ENCODE measurements at regions not wholly inside any gene's neighbourhood (a gene's known extent, or its start where the extent isn't known, plus 50 kb on each side); places are given as distances from the start of the nearest gene placed in this dataset.
"Not testable (repeated sequence)": the region's sequence is repeated elsewhere in the genome, so short reads cannot be mapped to it uniquely, and the experiment has no call there.

DNA sequence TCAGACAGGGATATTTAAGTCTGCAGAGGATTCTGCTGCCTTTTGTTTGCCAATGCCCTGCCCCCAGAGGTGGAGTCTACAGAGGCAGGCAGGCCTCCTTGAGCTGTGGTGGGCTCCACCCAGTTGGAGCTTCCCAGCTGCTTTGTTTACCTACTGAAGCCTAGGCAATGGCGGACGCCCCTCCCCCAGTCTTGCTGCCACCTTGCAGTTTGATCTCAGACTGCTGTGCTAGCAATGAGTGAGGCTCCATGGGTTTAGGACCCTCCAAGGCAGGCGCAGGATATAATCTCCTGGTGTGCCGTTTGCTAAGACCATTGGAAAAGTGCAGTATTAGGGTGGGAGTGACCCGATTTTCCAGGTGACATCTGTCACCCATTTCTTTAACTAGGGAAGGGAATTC lies 132.7 kb downstream of the UNC93B1 start:
- not testable (repeated sequence) for DNase-seq

DNA sequence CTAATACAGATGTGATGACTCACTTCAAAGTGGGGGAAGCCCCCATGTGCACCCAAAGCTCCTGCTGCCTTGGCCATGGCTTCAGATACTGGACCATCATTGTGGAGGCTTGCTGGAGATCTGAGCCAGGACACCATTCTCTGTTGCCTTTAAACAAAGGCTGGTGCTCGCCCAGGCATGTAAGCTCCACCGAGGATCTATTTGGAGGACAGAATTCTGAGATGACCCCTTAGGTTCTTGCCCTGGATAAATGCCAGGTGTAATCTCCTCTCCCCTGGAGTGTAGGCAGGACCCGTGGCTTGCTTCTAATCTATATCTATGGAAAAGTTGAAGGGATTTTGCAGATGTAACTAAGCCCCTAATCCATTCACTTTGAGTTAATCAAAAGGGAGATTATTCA lies 141.0 kb downstream of the UNC93B1 start:
- DNase-seq, result not testable (repeated sequence)

GRCh38 chr11:67859513-67860161 lies 144.3 kb downstream of the UNC93B1 start:
- not testable (repeated sequence) for DNase-seq

DNA sequence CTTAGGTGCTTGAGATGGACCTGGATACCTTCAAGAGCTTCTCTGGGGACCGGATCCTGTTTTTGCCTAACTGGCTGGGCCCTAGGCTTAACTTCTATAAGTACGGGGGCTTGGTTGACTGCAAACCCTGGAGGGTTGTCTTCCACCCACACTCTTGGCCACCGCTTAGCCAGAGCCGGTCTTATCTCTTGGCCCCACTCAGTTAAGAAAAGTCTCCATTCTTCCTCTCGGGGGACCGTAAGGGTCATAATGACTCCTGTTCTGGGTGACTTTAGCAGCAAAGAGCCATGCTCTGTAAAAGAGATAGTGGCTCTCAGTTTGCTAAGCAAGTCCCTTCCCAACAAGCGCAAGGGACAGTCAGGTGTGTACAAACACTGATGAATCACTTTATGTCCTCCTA lies 153.2 kb downstream of the UNC93B1 start:
- peak; percentile 31 for DNase-seq

DNA sequence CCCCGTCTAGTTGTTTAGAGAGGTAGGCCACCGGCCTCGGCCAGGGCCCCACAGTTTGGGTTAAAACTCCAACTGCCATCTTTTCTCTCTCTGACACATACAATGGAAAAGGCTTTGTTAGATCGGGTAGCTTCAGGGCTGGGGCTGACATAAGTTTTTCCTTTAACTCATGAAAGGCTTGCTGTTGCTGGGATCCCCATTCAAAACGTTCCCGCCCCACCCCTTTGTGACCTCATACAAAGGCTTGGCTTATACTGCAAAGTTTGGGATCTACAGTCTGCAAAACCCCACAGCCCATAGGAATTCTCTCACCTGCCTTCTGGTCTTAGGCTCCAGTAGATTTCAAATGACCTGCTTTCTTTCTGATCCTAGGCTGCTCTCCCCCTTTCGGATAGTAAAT lies 154.1 kb downstream of the UNC93B1 start:
- not testable (repeated sequence) for DNase-seq

- not testable (repeated sequence) for DNase-seq
Measured at GRCh38 chr11:67847896-67848875, 155.7 kb downstream of the UNC93B1 start.

DNA sequence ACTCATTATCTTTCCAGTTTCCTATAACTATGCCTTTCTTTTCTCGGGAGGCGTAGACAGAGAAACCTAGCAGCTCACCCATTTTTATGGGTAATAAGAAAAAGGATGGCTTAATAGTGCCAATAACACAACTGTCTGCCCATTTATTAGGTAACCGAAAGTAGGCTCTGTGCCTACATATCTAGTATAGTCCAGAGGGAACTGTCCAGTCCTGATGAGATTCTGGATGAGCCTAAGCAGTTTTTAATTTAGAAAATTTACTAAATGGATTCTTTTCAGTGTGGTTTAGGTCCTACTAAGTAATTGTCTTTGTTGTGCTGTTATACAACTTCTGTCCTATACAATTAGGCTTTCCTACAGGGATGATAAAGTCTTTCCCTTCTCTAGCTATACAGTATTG lies 157.6 kb downstream of the UNC93B1 start:
- not testable (repeated sequence) for DNase-seq

- DNase-seq, result peak; percentile 11
Measured at GRCh38 chr11:67845296-67845695, 158.6 kb downstream of the UNC93B1 start.

DNA sequence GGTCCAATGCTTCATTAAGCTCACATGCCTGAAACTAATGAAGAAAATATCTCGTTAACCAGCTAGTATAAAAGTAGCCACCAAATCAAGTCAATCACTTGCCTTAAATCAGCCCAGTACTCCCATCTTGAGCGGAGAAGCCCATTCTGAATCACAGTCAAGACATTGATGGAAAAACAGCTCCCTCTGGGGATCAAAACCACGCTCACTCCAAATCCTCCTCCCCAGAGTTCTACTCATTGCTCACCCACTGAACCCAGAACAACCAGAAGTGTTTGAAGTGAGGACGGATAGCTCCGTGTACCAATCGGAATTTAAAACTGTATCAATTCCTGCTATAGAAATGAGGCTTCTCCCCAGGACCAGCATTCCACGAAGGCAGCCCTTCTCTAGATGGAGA lies 163.3 kb downstream of the UNC93B1 start:
- DNase-seq, result not testable (repeated sequence)

- DNase-seq, result not testable (repeated sequence)
Measured at GRCh38 chr11:67830152-67830551, 155.7 kb upstream of the ALDH3B2 start.

DNA sequence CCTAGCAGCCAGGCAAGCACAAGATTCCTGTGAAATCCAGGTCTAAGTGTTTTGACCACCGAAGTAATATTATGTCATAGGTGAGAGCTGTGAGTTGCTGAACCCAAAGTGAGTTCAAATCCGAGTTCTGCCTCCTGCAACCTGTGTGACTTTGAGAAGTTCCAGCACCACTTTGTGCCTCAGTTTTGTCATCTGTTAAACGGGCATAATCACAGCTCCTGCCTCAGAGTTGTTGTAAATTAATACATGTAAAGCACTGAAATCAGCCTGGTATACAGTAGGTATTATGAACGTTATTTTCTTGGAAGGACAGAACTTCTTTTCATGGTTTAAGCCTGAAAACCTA lies 152.5 kb upstream of the ALDH3B2 start:
- DNase-seq, result not testable (repeated sequence)

DNA sequence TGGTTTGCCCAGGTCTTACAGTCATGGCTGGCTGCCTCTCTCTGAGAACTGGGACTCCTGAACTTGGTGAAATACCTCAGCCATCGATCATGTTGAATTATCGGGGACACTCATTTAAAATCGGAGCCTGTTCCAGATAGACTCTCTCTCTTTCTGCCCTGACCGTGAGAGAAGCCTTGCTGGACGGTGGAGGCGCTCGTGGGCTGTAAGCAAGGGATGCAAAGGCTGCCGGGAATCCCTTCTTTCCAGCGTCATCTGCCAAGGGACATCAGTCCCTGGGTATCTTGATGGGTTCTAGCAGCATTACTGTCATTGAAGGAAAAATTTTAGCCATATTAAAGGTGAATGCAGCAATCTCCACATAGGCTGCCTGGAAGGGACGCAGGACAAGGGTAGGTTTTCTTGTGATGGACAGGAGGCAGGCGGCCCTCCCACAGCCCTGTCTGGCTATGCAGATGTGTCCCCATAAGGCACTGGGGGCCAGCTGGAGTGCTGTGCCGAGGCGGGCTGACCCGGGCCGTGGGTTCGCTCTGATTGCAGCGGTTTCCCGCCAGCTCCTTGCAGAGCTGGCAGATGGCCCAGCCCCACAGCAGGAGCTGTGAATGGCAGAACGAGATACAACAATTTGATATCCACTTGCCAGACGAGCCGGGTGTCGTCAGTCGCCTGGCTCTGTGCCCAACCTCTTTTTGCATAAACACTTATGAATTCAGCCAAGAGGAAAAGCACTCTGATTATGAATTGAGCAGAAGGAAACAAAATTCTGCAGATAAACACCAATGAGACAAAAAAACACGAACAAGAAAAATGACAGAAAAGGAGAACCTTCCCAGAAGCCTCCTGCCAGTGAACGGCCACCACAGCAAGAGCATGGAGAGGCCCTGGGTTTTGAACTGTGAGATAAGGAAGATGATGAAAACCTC lies 151.9 kb upstream of the ALDH3B2 start:
- DNase-seq, result peak; percentile 96

DNA sequence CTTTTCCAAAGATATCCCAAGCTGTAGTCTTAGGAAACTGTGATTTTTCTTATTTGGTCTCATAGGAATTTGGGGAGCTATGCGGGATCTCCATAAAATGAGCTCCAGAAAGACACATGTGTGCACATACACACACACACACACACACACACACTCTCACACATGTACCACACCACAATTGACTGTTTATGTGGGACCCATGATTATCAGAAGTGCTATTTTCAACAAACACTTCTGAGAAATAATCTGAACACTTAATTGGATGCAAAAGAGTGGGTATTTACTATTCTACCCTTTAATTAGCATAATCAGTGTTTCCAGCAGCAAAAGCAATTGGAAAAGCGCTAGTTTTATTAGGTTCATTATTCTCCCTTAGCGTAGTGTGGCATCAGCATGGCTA lies 150.4 kb upstream of the ALDH3B2 start:
- not testable (repeated sequence) for DNase-seq

DNA sequence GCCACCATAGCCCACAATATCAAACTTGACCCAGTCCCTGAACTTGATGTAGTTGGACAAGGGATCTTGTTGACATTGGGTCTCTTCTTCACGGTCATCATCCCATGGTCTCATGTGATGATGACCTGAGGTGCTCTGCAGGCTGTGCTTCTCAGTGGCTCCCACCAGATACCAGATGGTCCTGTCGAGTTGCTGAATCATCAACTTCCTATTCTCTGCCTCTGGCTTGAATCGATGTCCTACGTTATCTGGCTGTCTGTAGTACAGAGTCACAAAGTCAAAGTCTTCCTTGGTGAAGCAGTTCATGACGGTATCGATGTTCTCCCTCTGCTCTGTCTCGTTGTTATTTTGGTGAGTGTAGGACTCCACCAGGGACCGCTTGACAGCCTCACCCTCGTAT lies 145.7 kb upstream of the ALDH3B2 start:
- DNase-seq, result peak; percentile 54

DNA sequence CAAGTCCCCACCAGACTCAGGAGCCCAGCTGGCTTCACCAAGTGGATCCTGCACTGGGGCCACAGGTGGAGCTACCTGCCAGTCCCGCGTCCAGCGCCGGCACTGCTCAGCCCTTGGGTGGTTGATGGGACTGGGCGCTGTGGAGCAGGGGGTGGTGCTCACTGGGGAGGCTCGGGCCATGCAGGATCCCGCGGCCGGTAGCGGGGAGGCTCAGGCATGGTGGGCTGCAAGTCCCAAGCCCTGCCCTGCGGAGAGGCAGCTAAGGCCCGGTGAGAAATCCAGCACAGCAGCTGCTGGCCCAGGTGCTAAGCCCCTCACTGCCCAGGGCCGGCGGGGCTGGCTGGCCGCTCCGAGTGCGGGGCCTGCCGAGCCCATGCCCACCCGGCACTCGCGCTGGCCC lies 143.1 kb upstream of the ALDH3B2 start:
- DNase-seq, result not testable (repeated sequence)

GRCh38 chr11:67809301-67809700 lies 134.9 kb upstream of the ALDH3B2 start:
- not testable (repeated sequence) for DNase-seq

GRCh38 chr11:67807896-67808295 lies 133.5 kb upstream of the ALDH3B2 start:
- DNase-seq, result not testable (repeated sequence)

GRCh38 chr11:67806728-67807235 lies 132.4 kb upstream of the ALDH3B2 start:
- not testable (repeated sequence) for DNase-seq

GRCh38 chr11:67806183-67806582 lies 131.8 kb upstream of the ALDH3B2 start:
- DNase-seq, result peak; percentile 23

DNA sequence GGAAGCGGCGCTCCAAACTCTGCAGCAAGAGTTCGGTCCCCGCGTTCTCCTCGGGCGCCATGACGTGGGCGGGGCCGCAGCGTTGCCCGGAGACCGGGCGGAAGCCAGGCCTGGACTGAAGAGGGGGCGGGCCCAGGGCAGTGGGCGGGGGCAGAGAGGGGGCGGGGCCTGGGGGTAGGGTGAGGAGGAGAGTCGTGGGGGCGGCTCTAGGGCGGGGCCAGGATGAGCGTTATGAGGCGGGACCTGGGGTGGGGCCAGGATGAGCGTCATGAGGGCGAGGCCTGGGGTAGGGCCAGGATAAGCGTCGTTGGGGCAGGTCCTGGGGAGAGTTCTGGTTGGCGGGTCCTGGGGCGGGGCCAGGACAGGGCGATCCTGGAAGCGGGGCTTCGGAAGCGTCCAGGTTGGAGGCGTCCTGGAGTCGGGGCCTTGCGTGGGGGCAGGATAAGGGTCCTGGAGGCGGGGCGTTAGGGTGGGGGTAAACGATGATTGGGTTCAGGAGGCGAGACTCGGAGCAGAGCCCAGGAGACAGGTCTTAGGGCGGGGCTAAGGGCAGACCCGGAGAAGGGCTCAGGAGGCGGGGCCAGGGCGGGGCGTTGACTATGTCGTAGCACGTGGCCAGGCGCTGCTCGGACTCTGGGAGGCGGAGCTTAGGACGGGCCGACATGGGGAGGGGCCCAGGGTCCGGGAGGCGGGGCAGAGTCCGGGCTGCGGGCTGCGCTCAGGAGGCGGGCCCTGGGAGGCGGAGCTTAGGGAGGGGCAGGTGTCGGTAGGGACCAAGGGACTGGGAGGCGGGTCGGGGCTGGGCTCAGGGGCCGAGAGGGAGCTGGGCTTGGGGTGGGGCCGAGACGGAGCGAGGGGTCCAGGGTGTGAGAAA lies 131.1 kb upstream of the ALDH3B2 start:
- peak; percentile 99 for DNase-seq

DNA sequence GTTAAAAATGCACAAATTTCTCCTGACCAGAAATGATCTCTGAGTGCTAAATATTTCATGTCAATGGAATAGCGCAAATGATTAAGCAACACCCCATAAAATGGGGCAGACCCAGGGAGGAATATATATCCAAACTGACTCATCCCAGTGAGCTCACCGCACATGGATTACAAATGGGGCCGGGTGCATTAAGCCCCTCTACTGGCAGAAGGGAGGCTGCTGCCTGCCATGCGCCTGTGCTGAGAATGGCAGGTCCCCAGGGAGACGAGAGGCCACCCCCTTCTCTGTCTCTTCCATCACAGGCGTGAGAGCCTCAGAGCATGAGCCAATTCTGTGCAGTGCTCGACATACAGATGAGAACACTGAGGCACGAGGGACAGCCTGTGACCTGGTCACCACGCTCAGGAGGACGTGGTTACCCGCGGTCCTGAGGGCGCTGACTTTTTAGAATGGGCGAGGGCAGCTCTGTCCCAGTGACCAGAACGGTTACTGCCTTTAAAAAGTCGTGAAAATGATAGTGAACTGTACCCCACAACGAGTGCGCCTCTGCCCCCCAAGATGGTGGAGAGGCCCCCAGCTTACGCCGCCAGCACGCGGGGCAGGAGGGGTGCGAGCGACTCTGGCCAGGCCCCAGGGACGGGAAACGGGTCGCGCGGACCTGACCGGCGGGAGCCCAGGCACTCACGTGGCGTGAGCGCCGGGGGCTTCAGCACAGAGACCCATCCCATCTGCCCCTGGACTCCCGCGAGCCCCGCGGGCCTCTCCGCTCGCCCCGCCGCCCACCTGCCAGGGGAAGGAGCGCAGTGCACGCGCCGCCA lies 130.2 kb upstream of the ALDH3B2 start:
- peak; percentile 30 for DNase-seq
